ENCODE measurements at regions not wholly inside any gene's neighbourhood (a gene's known extent, or its start where the extent isn't known, plus 50 kb on each side); places are given as distances from the start of the nearest gene placed in this dataset.

DNA sequence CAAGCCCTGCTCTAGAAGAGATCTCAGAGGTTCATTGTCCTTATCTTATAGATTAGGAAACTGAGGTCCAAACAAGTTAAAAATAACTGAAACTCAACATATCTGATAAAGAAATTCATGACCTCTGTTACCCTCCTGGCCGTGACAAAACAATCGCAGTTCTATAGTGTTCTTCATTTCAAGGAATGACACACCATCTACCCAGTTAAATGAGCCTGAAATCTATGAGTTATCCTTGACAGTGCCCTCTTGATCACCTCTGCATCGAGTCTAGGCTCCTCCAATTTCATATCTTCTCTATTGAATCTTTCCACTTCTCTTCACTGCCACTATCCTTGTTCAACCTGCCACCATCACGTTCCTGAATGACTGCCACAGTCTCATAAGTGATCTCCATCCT is 325.3 kb upstream of the TEX13C start:
- Histone ChIP-seq H3K27me3 (replicated peaks in 1 of 2; ENCODE audit: control insufficient read depth in 2 of 2, insufficient read depth in 2 of 2, low read length in 1 of 2) (no peaks in the 10 kb centered on the region), H3K27ac (ENCODE audit: control insufficient read depth, insufficient read depth) (no peak overlapping the region), H3K36me3 (ENCODE audit: control insufficient read depth in 2 of 2, insufficient read depth in 2 of 2, low read length in 1 of 2) (no peaks in the 10 kb centered on the region), H3K9ac (ENCODE audit: control insufficient read depth, insufficient read depth, low read length) (no peak overlapping the region), H2AFZ (ENCODE audit: control insufficient read depth, low read depth, low read length) (no peak overlapping the region), H3K4me3 (no peak overlapping the region), H3K4me2 (ENCODE audit: control insufficient read depth, insufficient read depth) (no peak overlapping the region), H4K20me1 (ENCODE audit: control insufficient read depth, insufficient read depth) (no peaks in the 10 kb centered on the region), H3K79me2 (ENCODE audit: control insufficient read depth, insufficient read depth, low read length) (no peaks in the 10 kb centered on the region), H3K4me1 (ENCODE audit: control insufficient read depth, insufficient read depth, low read length) (no peaks in the 10 kb centered on the region), H3K9me3 (replicated peaks; ENCODE audit: control insufficient read depth, insufficient read depth, low read length) (no peaks in the 10 kb centered on the region)
- BruUV-seq (replicated peaks): no TSS peak
- CTCF ChIA-PET: no interaction called here
- SMC1A ChIA-PET (ENCODE audit: uncharacterized antibody, unreplicated experiment): no interaction called here
- in situ Hi-C loops (cut with MboI) (no loop called here), intact Hi-C loops (cut with micrococcal nuclease; ENCODE audit: unreplicated experiment) (no loop called here)
- DNase-seq (ENCODE audit: low read depth, low spot score): no peak
- POLR2A ChIA-PET: no interaction called here
- ATAC-seq: no peak
- TF ChIP-seq, protein P1, sequence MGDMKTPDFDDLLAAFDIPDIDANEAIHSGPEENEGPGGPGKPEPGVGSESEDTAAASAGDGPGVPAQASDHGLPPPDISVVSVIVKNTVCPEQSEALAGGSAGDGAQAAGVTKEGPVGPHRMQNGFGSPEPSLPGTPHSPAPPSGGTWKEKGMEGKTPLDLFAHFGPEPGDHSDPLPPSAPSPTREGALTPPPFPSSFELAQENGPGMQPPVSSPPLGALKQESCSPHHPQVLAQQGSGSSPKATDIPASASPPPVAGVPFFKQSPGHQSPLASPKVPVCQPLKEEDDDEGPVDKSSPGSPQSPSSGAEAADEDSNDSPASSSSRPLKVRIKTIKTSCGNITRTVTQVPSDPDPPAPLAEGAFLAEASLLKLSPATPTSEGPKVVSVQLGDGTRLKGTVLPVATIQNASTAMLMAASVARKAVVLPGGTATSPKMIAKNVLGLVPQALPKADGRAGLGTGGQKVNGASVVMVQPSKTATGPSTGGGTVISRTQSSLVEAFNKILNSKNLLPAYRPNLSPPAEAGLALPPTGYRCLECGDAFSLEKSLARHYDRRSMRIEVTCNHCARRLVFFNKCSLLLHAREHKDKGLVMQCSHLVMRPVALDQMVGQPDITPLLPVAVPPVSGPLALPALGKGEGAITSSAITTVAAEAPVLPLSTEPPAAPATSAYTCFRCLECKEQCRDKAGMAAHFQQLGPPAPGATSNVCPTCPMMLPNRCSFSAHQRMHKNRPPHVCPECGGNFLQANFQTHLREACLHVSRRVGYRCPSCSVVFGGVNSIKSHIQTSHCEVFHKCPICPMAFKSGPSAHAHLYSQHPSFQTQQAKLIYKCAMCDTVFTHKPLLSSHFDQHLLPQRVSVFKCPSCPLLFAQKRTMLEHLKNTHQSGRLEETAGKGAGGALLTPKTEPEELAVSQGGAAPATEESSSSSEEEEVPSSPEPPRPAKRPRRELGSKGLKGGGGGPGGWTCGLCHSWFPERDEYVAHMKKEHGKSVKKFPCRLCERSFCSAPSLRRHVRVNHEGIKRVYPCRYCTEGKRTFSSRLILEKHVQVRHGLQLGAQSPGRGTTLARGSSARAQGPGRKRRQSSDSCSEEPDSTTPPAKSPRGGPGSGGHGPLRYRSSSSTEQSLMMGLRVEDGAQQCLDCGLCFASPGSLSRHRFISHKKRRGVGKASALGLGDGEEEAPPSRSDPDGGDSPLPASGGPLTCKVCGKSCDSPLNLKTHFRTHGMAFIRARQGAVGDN (IDR thresholded peaks at IDR 0.05): no peak
- TF ChIP-seq KLF5 (IDR thresholded peaks at IDR 0.05; ENCODE audit: partially characterized antibody) (no peak), NFYA (IDR thresholded peaks at IDR 0.05; ENCODE audit: borderline replicate concordance, low read depth, low read length) (no peak), BMI1 (IDR thresholded peaks at IDR 0.05; ENCODE audit: borderline replicate concordance) (no peak), SUPT20H (IDR thresholded peaks at IDR 0.05; ENCODE audit: borderline replicate concordance, control insufficient read depth, low read depth, low read length) (no peak), RFX5 (IDR thresholded peaks at IDR 0.05; ENCODE audit: low read depth, low read length) (no peak), POLR2A (IDR thresholded peaks at IDR 0.05; ENCODE audit: low read depth, low read length) (no peak), EP300 (IDR thresholded peaks at IDR 0.05; ENCODE audit: borderline replicate concordance in 1 of 2, control insufficient read depth in 1 of 2, low read depth in 2 of 2, low read length in 2 of 2) (no peak), SMARCA5 (IDR thresholded peaks at IDR 0.05) (no peak)
- TF ChIP-seq, protein P2, sequence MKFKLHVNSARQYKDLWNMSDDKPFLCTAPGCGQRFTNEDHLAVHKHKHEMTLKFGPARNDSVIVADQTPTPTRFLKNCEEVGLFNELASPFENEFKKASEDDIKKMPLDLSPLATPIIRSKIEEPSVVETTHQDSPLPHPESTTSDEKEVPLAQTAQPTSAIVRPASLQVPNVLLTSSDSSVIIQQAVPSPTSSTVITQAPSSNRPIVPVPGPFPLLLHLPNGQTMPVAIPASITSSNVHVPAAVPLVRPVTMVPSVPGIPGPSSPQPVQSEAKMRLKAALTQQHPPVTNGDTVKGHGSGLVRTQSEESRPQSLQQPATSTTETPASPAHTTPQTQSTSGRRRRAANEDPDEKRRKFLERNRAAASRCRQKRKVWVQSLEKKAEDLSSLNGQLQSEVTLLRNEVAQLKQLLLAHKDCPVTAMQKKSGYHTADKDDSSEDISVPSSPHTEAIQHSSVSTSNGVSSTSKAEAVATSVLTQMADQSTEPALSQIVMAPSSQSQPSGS (IDR thresholded peaks at IDR 0.05; ENCODE audit: low read length): no peak
- FAIRE-seq: no peak
- WGBS (ENCODE audit: insufficient coverage, insufficient replicate concordance, low lambda C conversion rate, missing lambda C conversion rate): 14% methylated on average over 4 of the region's 4 CpGs
- RAD21 ChIA-PET (ENCODE audit: unreplicated experiment): no interaction called here
